OCI-LY1 (cell line): ENCODE measurements at regions not wholly inside any gene's neighbourhood (a gene's known extent, or its start where the extent isn't known, plus 50 kb on each side); places are given as distances from the start of the nearest gene placed in this dataset.

Experiments
- EZH2 ChIP-seq: fragments of 200-600 bp; sonication (generic), shearing (Covaris generic); IDR thresholded peaks from 2 replicates; pipeline ENCODE4 v1.8.0; 2017; ENCODE audit warnings: borderline replicate concordance, mixed run types, mild to moderate bottlenecking, antibody characterized with exemption, low read length, moderate library complexity, mixed read lengths
- TF ChIP-seq, protein P1 (sequence below): fragments of 200-600 bp; sonication (generic), shearing (Covaris generic); IDR thresholded peaks from 2 replicates; pipeline ENCODE4 v1.5.1; 2017; ENCODE audit warnings: mild to moderate bottlenecking, antibody characterized with exemption, low read length, moderate library complexity, mixed read lengths

DNA sequence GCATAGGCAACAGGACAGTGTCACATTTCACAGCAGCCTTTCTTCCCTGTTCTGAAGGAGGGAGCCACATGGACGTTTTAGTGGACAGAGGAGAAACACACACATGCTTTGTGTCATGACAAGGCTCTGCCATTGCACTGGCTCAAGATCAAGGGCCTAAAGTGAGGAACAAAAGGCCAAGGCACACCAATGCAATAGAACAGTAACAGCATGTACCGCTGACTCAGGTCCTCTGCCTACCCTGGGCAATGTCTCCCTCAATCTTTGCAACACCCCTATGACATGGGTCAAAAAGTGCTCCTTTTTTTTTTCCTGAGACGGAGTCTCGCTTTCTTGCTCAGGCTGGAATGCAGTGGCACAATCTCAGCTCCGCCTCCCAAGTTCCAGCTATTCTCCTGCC lies 57.8 kb upstream of the SDK1 start:
- TF ChIP-seq, protein P1, sequence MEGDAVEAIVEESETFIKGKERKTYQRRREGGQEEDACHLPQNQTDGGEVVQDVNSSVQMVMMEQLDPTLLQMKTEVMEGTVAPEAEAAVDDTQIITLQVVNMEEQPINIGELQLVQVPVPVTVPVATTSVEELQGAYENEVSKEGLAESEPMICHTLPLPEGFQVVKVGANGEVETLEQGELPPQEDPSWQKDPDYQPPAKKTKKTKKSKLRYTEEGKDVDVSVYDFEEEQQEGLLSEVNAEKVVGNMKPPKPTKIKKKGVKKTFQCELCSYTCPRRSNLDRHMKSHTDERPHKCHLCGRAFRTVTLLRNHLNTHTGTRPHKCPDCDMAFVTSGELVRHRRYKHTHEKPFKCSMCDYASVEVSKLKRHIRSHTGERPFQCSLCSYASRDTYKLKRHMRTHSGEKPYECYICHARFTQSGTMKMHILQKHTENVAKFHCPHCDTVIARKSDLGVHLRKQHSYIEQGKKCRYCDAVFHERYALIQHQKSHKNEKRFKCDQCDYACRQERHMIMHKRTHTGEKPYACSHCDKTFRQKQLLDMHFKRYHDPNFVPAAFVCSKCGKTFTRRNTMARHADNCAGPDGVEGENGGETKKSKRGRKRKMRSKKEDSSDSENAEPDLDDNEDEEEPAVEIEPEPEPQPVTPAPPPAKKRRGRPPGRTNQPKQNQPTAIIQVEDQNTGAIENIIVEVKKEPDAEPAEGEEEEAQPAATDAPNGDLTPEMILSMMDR = no peak
- TF ChIP-seq EZH2 = no peak
